ENCODE measurements at regions not wholly inside any gene's neighbourhood (a gene's known extent, or its start where the extent isn't known, plus 50 kb on each side); places are given as distances from the start of the nearest gene placed in this dataset.
"Not testable (repeated sequence)": the region's sequence is repeated elsewhere in the genome, so short reads cannot be mapped to it uniquely, and the experiment has no call there.

DNA sequence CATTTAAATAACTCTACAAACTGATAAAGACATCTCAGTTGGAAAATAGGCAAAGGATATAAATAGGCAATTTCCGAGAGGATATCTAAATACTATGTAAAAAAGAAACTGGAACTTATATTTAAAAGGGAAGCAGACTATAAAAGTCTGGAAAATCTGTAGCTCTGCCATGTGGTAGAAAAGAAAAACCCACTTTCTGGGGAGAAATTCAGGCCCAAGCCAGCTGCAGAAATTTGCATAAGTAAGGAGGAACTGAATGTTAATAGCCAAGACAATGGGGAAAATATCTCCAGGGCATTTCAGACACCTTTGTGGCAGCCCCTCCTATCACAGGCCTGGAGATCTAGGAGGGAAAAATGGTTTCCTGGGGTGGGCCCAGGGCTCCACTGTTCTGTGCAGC is 97.8 kb upstream of the ZBED5 start:
- no peak for DNase-seq (ENCODE audit: low spot score)

DNA sequence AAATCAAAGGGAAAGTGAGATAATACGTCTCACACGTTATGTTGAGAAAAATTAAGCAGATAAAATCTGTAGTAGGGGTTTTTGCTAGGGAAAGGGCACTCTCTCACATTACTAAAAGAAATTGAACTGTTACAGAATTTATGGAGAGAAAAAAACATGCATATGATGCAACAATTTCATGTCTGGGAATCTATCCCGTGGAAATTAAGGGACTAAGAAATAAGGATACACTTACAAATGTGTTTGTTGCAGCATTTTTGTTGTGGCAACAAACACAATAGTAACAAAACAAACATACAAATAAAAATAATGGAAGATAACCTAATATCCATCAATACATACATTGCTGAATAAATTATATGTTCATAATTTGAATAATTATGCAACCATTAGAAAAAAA is 96.3 kb upstream of the ZBED5 start:
- DNase-seq (ENCODE audit: low spot score) = no peak

DNA sequence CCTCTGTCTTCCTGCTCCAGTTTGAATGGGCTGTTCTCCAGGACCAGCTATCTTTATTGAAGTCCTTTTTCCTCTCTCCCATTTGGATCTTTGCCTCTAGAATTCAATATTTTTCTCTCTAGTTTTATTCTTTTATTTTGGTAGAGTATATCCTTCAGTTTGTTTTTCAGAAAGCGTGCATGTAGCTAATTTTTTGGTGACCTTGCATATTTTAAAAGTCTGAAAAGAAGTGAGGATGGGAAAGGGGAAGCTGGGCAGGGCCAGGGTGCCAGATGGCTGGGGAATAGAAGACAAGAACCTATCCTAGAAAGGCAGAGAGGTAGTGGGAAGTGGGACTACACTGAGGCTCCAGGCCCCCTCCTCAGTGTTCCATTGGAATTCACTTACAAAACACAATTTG is 95.0 kb upstream of the ZBED5 start:
- DNase-seq (ENCODE audit: low spot score) = no peak

DNA sequence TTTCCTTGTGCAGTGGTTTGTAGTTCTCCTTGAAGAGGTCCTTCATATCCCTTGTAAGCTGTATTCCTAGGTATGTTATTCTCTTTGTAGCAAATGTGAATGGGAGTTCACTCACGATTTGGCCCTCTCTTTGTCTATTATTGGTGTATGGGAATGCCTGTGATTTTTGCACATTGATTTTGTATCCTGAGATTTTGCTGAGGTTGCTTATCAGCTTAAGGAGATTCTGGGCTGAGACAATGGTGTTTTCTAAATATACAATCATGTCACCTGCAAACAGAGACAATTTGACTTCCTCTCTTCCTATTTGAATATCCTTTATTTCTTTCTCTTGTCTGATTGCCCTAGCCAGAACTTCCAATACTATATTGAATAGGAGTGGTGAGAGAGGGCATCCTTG is 90.1 kb upstream of the ZBED5 start:
- DNase-seq (ENCODE audit: low spot score) = not testable (repeated sequence)

DNA sequence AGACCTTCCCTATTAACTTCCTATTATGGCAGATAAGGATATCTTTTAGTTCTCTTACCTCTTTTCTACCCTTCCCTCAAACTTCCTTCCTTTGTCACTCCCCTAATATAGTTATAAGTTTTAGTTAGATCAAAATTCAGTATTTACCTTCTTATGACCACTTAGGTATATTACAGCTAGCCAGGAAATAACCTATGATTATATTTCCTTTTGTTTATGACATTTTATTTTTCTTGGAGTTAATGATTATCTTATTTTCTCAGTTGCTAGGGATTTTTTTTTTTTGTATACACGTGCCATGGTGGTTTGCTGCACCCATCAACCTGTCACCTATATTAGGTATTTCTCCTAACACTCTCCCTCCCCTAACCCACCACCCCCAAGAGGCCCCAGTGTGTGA is 88.2 kb upstream of the ZBED5 start:
- no peak for DNase-seq (ENCODE audit: low spot score)

DNA sequence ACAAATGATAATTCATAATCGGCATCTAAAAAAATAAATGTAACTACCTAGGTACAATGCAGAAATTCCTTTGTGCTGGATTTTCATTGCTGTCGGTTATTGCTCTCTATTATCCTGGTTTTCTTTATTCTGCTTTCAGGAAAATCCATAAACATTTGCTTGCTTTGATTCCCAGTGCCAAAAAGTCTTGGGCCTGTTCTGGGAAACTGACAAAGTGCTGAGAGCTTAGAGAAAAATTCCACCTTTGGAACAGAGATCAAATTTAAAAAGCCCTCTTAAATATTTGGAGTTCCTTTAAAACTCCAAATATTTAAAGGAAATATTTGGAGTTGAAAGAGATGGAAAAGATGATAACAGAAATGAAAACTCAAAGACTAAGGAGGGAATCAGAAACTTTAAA is 87.3 kb upstream of the ZBED5 start:
- no peak for DNase-seq (ENCODE audit: low spot score)

DNA sequence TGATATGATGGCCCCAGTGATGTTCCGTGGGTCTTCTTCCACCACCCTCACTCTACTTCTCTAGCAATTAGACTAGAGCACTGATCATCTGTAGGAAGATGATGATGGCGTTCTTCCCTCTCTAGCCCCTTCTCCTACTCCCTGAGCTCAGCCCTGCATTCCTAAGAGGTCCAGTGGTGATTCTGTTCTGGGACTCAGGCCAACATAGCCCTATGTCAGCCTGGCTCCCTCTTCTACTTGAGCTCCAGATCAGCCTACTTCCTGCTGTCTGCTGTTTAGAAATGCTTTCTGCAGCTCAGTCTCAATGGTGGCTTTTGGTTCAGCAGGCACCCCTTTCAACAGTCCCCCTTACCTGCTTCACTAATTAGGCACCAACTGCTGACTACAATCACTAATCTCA is 86.1 kb upstream of the ZBED5 start:
- DNase-seq (ENCODE audit: low spot score) = no peak

DNA sequence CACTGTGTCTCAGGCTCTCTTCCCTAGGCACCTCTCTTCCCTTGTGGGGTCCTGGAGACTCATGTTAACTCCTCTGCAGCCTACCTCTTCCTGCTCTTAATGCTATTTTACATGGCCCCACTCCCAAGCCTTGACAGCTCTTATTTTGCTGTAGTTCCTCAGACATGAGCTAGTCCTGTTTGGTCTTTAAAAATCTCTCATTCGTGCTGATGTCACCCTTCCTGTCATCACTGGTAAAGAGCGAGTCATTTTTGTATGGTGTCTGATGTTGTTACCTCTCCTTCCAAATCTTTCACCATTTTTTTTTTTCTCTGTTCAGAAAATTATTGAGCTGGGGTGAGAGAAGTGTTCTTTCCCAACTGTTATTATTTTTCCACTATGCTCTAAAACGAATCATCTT is 84.8 kb upstream of the ZBED5 start:
- DNase-seq (ENCODE audit: low spot score) = no peak

DNA sequence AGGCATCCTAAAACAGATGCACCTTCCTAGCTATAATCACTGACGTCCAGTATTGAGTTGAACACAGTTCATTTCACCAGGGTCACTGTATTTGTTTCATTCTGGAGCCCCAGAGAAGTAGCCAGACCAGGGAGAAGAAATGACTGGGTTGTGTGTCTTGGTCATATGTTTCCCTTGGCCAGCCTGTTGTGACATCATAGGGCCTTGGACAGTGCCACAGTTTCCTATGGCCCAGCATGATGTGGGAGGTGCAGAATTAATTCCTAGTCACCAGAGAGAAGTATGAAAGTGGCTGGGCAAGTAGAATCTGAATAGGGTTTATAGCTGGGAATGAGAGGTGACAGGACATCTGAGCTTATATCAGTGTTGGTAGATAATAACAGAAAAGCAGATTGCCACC is 84.0 kb upstream of the ZBED5 start:
- DNase-seq (ENCODE audit: low spot score) = no peak

DNA sequence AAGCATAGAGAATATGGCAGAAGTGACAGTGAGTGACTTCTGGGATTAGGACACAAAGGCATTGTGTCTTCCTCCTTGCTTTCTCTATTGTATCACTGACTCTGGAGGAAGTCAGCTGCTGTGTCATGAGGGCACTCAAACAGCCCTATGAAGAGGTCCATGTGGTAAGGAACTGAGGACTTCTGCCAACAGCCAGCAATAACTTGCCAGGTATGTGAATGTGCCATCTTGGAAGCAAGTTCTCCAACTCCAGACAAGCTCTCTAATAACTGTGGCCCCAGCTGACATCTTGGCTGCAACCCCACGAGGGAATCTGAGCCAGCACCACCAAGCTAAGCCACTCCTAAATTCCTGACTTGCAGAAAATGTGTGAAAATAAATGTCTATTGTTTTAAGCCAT is 83.6 kb upstream of the ZBED5 start:
- DNase-seq (ENCODE audit: low spot score) = no peak

DNA sequence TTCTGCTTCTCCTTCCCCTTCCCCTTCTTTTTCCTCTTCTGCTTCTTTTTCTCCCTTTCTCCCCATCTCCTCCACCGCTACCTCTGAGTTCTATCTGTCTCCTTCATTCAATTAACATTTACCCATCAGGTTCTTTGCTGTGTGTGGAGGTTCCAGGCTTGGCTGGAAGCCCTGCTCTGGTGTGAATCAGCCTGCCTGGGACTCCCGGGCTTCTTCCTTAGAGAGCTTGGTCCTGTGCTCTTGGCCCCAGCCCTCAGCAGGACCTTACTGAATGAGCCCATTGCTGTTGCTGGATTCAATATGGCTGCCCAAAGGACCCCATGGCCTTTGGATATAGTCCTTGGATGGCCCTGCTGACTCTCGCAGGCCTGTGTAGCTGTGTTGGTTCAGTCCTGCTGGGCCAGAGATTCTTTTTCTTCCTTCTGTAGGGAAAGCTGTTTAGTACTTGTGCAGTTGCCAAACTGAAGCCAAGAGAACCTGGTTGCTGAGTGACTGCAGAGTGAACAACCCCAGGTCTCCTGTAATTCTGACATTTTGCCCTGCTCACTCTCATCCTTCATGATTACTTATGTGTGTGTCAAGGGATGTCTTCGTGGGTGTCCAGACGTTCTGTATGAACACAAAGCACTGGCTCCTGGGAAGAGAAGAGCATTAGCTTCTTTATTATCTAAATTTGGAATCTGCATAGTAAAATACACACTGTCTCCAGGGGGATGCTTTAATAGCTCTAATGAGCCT is 81.0 kb upstream of the ZBED5 start:
- no peak for DNase-seq (ENCODE audit: low spot score)

DNA sequence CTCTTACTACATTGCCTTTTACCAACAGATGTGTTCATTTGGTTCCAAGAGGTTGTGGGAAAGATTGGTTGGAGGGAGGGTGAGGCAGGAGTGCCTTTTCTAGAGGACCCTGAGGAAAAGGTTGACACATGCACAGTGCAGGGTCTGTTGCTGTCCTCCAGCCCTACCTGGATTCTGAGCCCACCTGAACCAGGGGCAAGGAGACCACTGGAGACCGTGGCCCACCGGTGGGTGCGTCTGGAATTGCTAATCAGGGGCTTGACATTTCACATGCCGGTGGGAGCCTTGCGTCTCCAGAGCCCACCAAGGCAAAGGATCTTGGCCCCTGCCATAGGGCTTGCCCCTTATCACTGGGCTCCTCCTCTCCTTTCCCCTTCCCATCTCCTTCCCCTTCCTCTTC is 80.4 kb upstream of the ZBED5 start:
- no peak for DNase-seq (ENCODE audit: low spot score)

DNA sequence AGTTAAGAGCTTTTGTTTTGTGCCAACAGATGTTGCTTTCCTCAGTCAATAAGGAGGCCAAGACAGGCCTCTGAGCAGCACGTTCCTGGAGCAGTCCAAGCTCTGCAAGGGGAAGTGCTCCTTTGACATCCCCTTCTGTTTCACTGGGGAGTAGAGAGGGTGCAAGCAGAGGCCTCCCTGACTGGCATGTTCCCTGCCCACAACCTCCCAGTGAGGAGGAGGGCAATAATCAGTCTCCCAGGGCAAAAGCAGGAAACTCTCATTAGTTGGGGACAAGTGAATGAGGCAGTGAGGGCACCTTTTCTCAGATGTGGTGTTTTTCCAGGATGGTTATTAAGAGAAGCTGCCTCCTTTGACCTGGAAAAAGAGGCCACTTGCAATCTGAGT is 79.5 kb upstream of the ZBED5 start:
- DNase-seq (ENCODE audit: low spot score) = no peak

DNA sequence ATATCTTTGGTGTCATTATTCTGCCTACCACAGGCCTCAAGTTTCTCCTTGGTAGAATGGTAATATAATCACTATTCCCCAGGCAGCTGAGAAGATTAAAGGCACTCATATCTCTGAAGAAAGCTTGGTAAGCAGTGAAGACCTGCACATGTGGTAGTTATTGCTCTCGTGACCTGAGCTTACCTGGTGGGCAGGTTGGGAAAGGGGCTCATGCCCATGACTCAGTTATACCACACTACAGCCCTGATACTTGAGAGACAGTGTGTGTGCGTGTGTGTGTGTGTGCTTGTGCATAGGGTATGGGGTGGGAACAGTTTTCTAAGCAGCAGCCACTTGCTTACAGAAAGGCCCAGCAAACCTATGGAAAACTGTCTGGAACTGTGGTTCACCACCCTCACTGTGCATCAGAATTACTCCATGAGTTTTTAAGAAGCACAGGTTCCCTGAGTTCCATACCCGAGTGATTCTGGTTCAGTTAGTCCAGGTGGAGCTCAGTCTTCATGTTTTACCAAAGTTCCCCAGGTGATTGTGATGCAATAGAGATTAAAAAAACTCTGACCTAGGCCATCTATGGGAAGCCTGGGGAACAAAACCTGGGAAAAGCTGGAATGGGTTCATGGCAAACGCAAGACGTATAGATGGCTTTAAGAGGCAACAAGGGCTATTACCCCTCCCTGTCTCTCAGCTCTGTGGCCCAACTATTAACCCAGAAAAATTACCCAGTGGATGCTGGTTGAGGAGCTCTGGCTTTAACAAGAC is 79.0 kb upstream of the ZBED5 start:
- no peak for DNase-seq (ENCODE audit: low spot score)

DNA sequence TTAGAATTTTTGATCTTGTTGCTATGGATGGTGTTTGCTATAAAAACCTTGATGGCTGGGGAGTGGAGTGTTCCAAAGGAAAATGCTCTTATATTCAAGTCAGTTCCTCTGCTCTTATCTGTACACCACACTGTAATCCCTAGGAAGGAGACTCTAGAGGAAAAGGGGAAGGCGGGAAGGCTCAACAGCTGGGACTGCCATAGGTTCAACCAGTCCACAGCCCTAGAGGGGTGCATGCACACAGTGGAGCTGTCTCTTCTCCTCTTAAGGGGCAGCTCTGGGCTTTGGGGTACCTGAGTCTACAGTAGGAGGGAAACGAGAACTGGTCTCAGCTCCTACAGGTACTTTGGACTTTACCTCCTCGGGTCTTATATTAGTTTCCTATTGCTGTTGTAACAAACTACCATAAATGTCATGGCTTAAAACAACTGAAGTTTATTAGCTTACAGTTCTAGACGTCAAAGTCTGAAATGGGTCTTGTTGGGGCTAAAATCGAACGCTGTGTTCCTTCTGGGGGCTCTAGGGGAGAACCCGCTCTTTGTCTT is 77.2 kb upstream of the ZBED5 start:
- DNase-seq (ENCODE audit: low spot score) = no peak

DNA sequence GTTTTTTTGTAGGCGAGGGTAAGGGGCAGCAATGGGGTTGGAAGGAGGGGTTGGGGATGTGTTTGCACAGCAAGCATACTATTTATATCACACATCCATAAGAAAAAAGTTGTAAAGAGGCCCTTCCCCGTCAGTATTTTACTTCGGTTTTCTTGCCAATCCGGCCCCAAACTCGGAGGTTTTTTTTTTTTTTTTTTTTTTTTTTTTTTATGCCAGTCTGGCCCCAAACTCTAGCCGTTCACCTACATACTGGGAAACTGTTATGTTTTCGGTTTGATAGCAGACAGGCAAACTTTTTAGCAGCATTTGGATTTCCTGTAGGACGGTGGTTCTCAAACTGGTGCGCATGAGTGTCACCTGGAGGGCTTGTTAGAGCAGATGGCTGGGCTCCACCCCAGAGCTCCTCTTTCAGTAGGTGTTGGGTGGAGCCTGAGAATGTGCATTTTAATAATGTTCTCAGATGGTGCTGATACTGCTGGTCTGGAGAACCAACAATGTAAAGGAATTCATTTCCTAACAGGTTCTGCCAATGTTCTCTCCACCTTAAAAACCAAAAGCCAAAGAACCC is 76.5 kb upstream of the ZBED5 start:
- no peak for DNase-seq (ENCODE audit: low spot score)

DNA sequence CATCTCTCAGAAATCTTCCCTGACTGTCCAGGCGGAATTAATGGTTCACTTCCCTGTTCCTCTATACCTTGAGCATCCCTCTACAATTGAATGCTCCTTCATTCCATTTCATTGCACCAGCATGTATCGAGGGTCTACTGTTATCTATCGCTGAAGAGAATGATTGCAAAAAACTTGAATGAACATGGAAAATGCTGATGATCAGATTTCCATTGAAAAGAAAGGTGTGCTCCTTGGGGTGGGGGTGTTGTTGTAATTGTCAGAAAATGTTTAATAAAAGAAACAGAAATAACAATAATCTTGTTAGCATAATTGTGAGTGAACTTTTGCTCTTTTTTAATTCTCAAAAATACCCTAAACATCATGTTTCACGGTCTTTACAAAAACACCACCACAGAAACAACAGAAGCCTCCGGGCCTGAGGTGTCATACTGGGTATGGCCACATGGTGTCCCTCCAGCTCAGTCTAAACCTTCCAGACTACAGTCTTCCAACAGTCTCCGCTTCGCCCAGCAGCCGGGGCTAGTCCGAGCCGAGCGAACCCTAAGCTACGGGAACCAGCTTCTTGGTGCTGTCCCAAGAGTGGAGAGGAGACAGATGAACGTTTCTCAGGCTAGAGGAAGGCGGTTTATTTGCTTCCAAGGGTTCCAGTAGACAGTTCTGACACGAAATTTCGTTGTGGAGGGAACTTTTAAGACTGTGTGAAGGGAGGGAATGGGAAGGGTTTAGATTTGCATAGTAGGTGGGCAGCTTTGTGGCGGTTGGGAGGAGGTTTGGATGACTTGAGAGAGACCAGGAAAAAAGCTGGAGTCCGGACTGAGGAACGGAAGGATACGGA is 75.8 kb upstream of the ZBED5 start:
- DNase-seq (ENCODE audit: low spot score) = peak; percentile 91

DNA sequence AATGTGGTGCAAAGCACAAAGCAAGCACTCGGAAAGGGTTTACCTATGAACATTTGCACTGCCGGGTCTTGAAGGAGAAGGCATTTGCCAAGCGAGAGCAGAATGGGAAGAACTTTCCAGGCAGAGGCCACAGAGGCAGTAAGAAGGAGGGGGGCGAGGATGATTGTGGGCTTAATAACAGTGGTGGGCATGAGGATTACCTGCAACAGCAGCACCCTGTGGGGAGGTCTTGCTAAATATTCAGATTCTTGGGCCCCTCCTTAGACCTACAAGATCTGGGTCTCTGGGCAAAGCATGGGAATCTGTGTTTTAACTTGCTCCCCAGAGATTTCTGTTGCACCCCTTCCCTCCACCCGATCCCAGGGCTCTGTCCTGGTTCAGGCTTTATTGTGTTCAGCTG is 75.1 kb upstream of the ZBED5 start:
- no peak for DNase-seq (ENCODE audit: low spot score)

DNA sequence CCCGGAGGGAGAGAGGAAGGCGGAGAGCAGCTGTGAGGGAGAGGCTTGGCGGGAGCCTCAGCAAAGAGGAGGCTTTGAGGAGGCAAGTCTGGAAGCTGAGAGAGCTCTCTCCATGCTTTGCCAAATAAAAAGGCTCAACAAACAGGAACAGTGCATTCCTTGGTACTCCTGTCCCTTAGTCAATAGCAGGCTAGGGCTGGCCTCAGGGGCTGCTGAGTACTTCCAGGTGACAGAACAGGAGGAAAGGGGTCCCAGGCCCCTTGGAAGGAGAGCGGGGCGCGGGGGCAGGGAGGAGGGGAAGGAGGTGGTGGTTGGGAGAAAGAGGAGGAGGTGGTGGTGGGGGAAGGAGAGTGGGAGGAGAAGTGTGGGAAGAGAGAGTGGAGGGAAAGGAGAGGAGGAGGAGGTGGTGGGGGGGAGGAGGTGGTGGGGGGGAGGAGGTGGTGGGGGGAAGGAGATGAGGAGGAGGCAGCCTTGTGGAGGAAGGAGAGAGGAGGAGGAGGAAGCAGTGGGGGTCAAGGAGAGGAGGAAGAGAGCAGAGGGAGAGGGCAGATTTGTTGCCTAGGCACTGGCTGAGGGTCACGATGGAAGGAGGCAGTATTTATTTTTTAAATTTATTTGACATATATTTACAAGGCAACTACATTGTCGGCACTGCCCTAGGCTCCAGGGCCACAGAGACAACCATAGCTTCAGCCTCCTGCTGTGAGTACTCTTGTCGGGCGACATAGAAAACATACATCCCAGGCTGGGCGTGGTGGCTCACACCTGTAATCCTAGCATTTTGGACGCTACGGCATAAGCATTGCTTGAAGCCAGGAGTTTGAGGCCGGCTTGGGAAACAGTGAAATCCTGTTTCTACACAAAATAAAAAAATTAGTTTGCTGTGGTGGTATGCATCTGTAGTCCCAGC is 74.2 kb upstream of the ZBED5 start:
- DNase-seq (ENCODE audit: low spot score) = no peak

DNA sequence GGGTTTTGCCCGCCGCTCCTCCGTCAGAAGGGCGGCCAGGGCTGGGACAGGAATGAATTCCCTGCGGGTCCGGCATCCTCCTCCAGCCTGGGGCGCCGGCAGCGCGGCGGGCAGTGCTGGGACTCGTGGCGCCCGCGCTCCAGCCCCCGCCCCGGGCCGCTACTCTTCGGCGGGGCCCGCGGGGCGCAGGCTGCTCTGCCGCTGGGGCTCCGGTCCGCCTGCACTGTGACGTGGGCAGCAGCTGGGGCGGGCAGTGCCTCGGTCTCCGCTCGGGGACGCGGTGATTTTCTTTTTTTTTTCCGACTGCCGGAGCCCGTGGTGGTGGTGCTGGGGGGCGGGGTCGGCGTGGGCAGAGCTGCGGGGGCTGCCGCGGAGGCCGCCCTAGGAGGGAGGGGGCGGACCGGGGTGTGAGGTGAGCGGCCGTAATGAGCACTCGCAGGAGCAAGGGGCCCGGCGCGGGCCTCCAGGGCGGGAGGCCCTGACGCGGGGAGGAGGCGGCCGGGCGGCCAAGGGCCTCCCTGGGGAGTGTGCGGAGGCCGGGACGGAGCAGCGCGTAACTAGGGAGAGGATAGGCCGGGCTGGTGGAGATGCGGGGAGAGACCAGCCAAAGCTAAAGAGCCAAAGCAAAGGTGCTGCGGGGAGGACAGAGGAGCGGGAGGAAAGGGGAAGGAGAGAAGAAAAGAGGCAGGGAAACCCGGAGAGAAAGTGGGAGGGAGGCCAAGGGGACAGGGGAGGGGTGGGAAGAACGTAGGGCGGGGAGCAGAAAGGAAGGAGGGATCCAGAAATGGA is 73.3 kb upstream of the ZBED5 start:
- peak; percentile 52 for DNase-seq (ENCODE audit: low spot score)
